HEK293 (cell line): ENCODE measurements at regions not wholly inside any gene's neighbourhood (a gene's known extent, or its start where the extent isn't known, plus 50 kb on each side); places are given as distances from the start of the nearest gene placed in this dataset.

ENCODE experiments used
- CTCF ChIA-PET: fragments of 350-600 bp; formaldehyde crosslinking; extraction: SDS; loops from one replicate; lab custom pipeline; 2021; ENCODE audit warnings: antibody characterized with exemption; lab: Yijun Ruan, JAX
- POLR2A ChIA-PET: fragments of 300-600 bp; formaldehyde crosslinking; extraction: SDS; loops from one replicate; lab custom pipeline; 2020; ENCODE audit warnings: antibody characterized with exemption, inconsistent platforms; lab: Yijun Ruan, JAX
- H3K27ac ChIP-seq: fragments of 200-500 bp; sonication (Bioruptor generic); 2 replicates; pipeline ENCODE4 v1.5.1; 2014; ENCODE audit warnings: low read depth, low read length, control low read depth, inconsistent platforms; ENCODE audit errors: extremely low read depth
- H3K36me3 ChIP-seq, 2 experiments: fragments of 200-500 bp in 1 of 2; sonication (Bioruptor generic) in 1 of 2; 1 replicate in 1 of 2; 2 replicates in 1 of 2; pipeline ENCODE4 v1.5.1; 2014 to 2017; ENCODE audit warnings: inconsistent platforms in 2 of 2, low read length in 2 of 2; ENCODE audit not compliant: control insufficient read depth in 2 of 2, insufficient read depth in 1 of 2
- H3K4me1 ChIP-seq: fragments of 200-500 bp; sonication (Bioruptor generic); 2 replicates; pipeline ENCODE4 v1.5.1; 2014; ENCODE audit warnings: mild to moderate bottlenecking, low read length, inconsistent platforms; ENCODE audit not compliant: control insufficient read depth, insufficient read depth
- H3K4me3 ChIP-seq: 2 replicates; pipeline ENCODE4 v1.5.1; 2011; ENCODE audit warnings: low read depth, mild to moderate bottlenecking, control low read depth, low read length, moderate library complexity
- H3K9me3 ChIP-seq: fragments of 200-500 bp; sonication (Bioruptor generic); 2 replicates; pipeline ENCODE4 v1.5.1; 2014; ENCODE audit warnings: low read depth, low read length, inconsistent platforms; ENCODE audit not compliant: control insufficient read depth, insufficient read depth
- BCL11A ChIP-seq: fragments of 450-650 bp; formaldehyde crosslinking; IDR thresholded peaks from 2 replicates; pipeline ENCODE4 v1.5.1; 2016; ENCODE audit warnings: low read depth, missing biosample characterization, missing genetic modification characterization
- GLI2 ChIP-seq: fragments of 450-650 bp; formaldehyde crosslinking; IDR thresholded peaks from 2 replicates; pipeline ENCODE4; 2017; ENCODE audit warnings: missing biosample characterization, missing genetic modification characterization, low read depth, borderline replicate concordance
- KLF16 ChIP-seq: fragments of 450-650 bp; formaldehyde crosslinking; IDR thresholded peaks from 2 replicates; pipeline ENCODE4 v1.5.1; 2017; ENCODE audit warnings: missing biosample characterization, missing genetic modification characterization
- MEIS1 ChIP-seq: sonication (generic); formaldehyde crosslinking; IDR thresholded peaks from 2 replicates; pipeline ENCODE4 v1.8.1; 2022; ENCODE audit warnings: missing genetic modification reagents, mild to moderate bottlenecking, borderline replicate concordance
- TSHZ1 ChIP-seq: fragments of 450-650 bp; formaldehyde crosslinking; IDR thresholded peaks from 2 replicates; pipeline ENCODE4 v1.5.1; 2016; ENCODE audit warnings: missing biosample characterization, missing genetic modification characterization, borderline replicate concordance
- WT1 ChIP-seq: fragments of 450-650 bp; formaldehyde crosslinking; IDR thresholded peaks from 2 replicates; pipeline ENCODE4 v1.5.1; 2016; ENCODE audit warnings: missing biosample characterization, missing genetic modification characterization
- ZEB2 ChIP-seq: fragments of 450-650 bp; formaldehyde crosslinking; IDR thresholded peaks from 2 replicates; pipeline ENCODE4 v1.5.1; 2016; ENCODE audit warnings: missing biosample characterization, missing genetic modification characterization
- ZNF18 ChIP-seq: fragments of 450-650 bp; formaldehyde crosslinking; IDR thresholded peaks from 2 replicates; pipeline ENCODE4 v1.5.1; 2016; ENCODE audit warnings: missing biosample characterization, missing genetic modification characterization
- ZNF214 ChIP-seq: fragments of 450-650 bp; formaldehyde crosslinking; IDR thresholded peaks from 2 replicates; pipeline ENCODE4 v1.5.1; 2017; ENCODE audit warnings: missing biosample characterization, mild to moderate bottlenecking, missing genetic modification characterization, borderline replicate concordance
- ZNF24 ChIP-seq: fragments of 450-650 bp; formaldehyde crosslinking; IDR thresholded peaks from 2 replicates; pipeline ENCODE4 v1.5.1; 2016; ENCODE audit warnings: missing biosample characterization, missing genetic modification characterization
- ZNF366 ChIP-seq: fragments of 450-650 bp; formaldehyde crosslinking; conservative IDR thresholded peaks from 2 replicates; pipeline ENCODE4 v1.5.1; 2016; ENCODE audit warnings: missing biosample characterization, missing genetic modification characterization
- ZNF394 ChIP-seq: fragments of 450-650 bp; formaldehyde crosslinking; IDR thresholded peaks from 2 replicates; pipeline ENCODE4 v1.5.1; 2016; ENCODE audit warnings: missing biosample characterization, missing genetic modification characterization, mild to moderate bottlenecking, moderate library complexity, borderline replicate concordance
- ZNF521 ChIP-seq: fragments of 450-650 bp; formaldehyde crosslinking; IDR thresholded peaks from 2 replicates; pipeline ENCODE4 v1.5.1; 2017; ENCODE audit warnings: missing biosample characterization, mild to moderate bottlenecking, missing genetic modification characterization
- ZNF654 ChIP-seq: fragments of 450-650 bp; formaldehyde crosslinking; IDR thresholded peaks from 2 replicates; pipeline ENCODE4 v1.5.1; 2016; ENCODE audit warnings: low read depth, missing biosample characterization, missing genetic modification characterization
- ZNF707 ChIP-seq: fragments of 450-650 bp; formaldehyde crosslinking; IDR thresholded peaks from 2 replicates; pipeline ENCODE4 v1.5.1; 2016; ENCODE audit warnings: missing biosample characterization, missing genetic modification characterization
- ZNF792 ChIP-seq: fragments of 450-650 bp; formaldehyde crosslinking; IDR thresholded peaks from 2 replicates; pipeline ENCODE4 v1.5.1; 2016; ENCODE audit warnings: missing biosample characterization, missing genetic modification characterization
- ZNF837 ChIP-seq: fragments of 450-650 bp; formaldehyde crosslinking; IDR thresholded peaks from 2 replicates; pipeline ENCODE4 v1.5.1; 2016; ENCODE audit warnings: missing biosample characterization, missing genetic modification characterization
- ZSCAN16 ChIP-seq: fragments of 450-650 bp; formaldehyde crosslinking; IDR thresholded peaks from 2 replicates; pipeline ENCODE4 v1.5.1; 2016; ENCODE audit warnings: missing biosample characterization, missing genetic modification characterization
- TF ChIP-seq, protein P1 (sequence below): fragments of 450-650 bp; formaldehyde crosslinking; IDR thresholded peaks from 2 replicates; pipeline ENCODE4 v1.5.1; 2016; ENCODE audit warnings: missing biosample characterization, missing genetic modification characterization
- TF ChIP-seq, protein P2 (sequence below): fragments of 450-650 bp; formaldehyde crosslinking; IDR thresholded peaks from 2 replicates; pipeline ENCODE4 v1.5.1; 2016; ENCODE audit warnings: missing biosample characterization, missing genetic modification characterization

GRCh38 chr3:81268526-81268925 lies 492.9 kb downstream of the GBE1 start:
- ChIA-PET CTCF (no interaction called here), POLR2A (no interaction called here)
- TF ChIP-seq WT1 (tag by site-specific recombination): no peak
- TF ChIP-seq, protein P1, sequence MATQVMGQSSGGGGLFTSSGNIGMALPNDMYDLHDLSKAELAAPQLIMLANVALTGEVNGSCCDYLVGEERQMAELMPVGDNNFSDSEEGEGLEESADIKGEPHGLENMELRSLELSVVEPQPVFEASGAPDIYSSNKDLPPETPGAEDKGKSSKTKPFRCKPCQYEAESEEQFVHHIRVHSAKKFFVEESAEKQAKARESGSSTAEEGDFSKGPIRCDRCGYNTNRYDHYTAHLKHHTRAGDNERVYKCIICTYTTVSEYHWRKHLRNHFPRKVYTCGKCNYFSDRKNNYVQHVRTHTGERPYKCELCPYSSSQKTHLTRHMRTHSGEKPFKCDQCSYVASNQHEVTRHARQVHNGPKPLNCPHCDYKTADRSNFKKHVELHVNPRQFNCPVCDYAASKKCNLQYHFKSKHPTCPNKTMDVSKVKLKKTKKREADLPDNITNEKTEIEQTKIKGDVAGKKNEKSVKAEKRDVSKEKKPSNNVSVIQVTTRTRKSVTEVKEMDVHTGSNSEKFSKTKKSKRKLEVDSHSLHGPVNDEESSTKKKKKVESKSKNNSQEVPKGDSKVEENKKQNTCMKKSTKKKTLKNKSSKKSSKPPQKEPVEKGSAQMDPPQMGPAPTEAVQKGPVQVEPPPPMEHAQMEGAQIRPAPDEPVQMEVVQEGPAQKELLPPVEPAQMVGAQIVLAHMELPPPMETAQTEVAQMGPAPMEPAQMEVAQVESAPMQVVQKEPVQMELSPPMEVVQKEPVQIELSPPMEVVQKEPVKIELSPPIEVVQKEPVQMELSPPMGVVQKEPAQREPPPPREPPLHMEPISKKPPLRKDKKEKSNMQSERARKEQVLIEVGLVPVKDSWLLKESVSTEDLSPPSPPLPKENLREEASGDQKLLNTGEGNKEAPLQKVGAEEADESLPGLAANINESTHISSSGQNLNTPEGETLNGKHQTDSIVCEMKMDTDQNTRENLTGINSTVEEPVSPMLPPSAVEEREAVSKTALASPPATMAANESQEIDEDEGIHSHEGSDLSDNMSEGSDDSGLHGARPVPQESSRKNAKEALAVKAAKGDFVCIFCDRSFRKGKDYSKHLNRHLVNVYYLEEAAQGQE (tag by site-specific recombination): no peak
- TF ChIP-seq ZNF214 (tag by site-specific recombination): no peak
- TF ChIP-seq BCL11A (tag by site-specific recombination): no peak
- no peak for TF ChIP-seq ZNF394 (tag by site-specific recombination)
- no peak for TF ChIP-seq ZNF837 (tag by site-specific recombination)
- TF ChIP-seq ZNF654: no peak
- no peak for TF ChIP-seq ZNF521
- no peak for TF ChIP-seq ZSCAN16 (tag by site-specific recombination)
- TF ChIP-seq, protein P2, sequence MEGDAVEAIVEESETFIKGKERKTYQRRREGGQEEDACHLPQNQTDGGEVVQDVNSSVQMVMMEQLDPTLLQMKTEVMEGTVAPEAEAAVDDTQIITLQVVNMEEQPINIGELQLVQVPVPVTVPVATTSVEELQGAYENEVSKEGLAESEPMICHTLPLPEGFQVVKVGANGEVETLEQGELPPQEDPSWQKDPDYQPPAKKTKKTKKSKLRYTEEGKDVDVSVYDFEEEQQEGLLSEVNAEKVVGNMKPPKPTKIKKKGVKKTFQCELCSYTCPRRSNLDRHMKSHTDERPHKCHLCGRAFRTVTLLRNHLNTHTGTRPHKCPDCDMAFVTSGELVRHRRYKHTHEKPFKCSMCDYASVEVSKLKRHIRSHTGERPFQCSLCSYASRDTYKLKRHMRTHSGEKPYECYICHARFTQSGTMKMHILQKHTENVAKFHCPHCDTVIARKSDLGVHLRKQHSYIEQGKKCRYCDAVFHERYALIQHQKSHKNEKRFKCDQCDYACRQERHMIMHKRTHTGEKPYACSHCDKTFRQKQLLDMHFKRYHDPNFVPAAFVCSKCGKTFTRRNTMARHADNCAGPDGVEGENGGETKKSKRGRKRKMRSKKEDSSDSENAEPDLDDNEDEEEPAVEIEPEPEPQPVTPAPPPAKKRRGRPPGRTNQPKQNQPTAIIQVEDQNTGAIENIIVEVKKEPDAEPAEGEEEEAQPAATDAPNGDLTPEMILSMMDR (tag by site-specific recombination): no peak
- TF ChIP-seq ZNF366 (tag by site-specific recombination): no peak
- no peak for TF ChIP-seq ZNF792
- no peak for TF ChIP-seq ZNF18 (tag by site-specific recombination)
- TF ChIP-seq ZNF707 (tag by site-specific recombination): no peak
- no peak for TF ChIP-seq TSHZ1 (tag by site-specific recombination)
- no peak for TF ChIP-seq MEIS1 (CRISPR knock-in tag)
- TF ChIP-seq ZEB2 (tag by site-specific recombination): no peak
- no peak for TF ChIP-seq ZNF24 (tag by site-specific recombination)
- TF ChIP-seq KLF16 (tag by site-specific recombination): no peak
- no peak for TF ChIP-seq GLI2 (tag by site-specific recombination)
- Histone ChIP-seq H3K4me3 (no peak overlapping the region), H3K9me3 (no peaks in the 10 kb centered on the region), H3K36me3 (no peaks in the 10 kb centered on the region), H3K27ac (no peak overlapping the region), H3K4me1 (no peaks in the 10 kb centered on the region)
